Effector CD4-positive, alpha-beta T cell (primary cell): ENCODE measurements at regions not wholly inside any gene's neighbourhood (a gene's known extent, or its start where the extent isn't known, plus 50 kb on each side); places are given as distances from the start of the nearest gene placed in this dataset.

Experiments
- DNase-seq: peaks from one replicate; pipeline ENCODE4 v3.0.0-alpha.2; 2020

DNA sequence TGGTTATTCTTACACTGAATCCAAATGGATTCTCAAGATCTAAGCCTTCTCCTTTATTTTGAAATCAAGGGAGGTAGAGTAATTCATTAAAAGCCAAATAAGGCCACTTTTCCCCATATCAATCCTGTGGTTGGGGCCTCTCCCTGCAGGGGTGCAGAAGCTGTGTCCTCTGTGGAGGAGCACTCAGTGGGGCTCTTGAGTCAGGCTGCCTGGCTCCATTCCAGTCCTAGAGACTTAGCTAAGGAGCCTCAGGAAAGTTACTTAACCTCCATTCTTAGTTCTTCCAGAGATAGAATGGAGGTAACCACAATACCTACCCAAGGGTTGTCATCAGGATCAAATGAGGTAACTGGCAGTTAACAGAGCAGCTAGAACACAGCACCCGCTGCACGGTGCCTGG is 564.3 kb downstream of the CMPK2 start:
- no peak for DNase-seq

DNA sequence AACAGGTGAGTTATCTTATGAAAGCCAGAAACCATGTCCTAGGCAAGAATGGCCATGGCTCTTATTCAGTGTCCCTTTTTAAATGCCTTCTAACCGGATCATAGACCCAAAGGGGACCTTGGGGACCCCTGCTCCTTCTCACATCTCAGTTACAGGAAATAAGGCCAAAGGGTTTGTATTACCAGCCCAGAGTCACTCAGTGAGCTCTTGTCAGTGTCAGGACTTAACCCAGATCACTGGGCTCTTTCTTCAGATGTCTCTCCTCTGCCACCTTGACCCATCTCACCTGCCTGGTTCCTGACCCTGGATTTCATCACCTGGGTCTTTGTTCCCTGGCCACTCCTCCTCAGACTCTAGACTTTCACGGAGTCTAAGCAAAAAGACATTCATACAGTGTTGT is 556.7 kb downstream of the CMPK2 start:
- no peak for DNase-seq

GRCh38 chr2:6309415-6310255 is 556.1 kb downstream of the CMPK2 start:
- no peak for DNase-seq

DNA sequence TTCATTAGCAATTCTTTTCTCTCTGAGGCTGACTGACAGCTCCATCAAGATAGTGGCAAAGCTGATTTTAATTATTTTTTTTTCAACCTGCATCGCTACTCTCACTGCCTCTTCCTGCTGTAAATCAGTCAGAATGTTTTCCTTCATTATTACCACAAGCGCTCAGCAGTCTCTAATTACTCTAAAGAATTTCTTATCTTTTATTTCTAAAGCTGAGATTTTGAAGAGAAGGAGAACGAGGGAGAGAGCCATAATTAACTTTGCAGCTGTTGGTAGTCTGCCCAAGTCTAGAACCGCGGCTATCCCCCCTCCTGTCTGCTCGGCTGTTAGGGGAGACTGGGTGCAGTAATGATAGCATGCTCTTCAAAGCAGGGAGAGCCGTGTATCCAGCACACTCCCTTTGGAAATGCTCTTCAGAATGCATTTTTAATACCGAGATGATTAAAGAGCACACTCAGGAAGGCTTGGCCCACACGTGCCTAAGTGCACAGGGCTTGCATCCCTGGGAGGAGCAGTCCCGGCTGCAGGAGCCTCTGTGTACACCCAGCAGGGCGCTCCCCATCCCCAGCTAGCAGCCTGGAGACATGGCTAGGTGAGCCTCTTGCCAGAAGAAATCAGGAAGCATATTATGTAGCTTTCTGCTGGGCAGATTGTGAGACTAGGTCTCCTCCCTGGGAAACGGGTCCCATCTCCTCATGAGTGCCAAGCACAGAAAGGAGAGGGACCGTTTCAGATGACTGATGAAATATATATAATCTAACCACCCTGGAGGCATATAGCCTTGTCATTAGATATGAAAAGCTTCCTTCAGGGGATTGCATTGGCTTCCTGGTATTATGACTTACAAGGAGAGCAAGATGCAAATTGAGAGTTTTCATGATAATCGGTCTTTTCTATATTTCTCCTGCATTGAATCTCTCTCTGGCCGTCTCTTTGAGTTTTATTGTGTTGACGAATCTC is 555.2 kb downstream of the CMPK2 start:
- DNase-seq, result no peak

- DNase-seq, result no peak
These were observed 553.3 kb downstream of the CMPK2 start for GRCh38 chr2:6312367-6312766.

- no peak for DNase-seq
These were observed 551.3 kb downstream of the CMPK2 start for GRCh38 chr2:6314218-6314960.

DNA sequence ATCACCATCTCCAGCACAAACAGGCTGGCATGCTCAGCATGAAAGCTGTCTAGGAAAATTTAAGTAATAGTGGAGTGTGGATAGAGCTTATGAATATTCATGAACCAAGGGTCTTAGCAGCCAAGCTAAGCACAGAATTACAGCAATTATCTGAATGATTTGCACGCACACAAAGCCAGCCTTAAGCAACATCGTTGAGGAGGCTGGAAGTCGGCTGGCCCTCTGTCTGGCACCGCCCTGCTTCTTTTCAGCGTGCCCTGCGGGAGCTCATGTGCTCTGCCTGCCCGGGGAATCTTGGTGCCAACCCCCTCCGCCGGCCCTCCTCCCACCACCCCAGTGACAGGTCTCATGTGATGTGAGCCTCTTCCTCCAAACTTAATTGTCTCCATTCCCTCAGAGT is 540.1 kb downstream of the CMPK2 start:
- no peak for DNase-seq

DNA sequence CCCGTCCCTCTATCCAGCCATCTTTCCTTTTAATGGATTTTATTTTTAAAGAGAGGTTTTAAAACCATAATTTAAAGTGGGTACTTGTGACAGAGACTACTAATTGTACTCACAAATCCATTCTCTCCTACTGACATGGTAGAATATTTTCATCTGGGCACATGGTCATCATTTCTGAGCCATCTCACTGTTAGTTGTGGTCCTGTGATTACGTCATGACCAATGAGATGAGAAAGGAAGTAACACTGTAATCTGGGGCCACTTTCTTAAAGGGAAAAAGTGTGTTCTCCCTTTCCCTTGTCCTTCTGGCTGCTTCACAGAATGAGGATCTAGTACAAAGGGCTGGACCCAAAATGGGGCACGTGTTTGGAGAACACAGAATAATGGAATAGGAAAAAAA is 538.7 kb downstream of the CMPK2 start:
- DNase-seq, result no peak

DNA sequence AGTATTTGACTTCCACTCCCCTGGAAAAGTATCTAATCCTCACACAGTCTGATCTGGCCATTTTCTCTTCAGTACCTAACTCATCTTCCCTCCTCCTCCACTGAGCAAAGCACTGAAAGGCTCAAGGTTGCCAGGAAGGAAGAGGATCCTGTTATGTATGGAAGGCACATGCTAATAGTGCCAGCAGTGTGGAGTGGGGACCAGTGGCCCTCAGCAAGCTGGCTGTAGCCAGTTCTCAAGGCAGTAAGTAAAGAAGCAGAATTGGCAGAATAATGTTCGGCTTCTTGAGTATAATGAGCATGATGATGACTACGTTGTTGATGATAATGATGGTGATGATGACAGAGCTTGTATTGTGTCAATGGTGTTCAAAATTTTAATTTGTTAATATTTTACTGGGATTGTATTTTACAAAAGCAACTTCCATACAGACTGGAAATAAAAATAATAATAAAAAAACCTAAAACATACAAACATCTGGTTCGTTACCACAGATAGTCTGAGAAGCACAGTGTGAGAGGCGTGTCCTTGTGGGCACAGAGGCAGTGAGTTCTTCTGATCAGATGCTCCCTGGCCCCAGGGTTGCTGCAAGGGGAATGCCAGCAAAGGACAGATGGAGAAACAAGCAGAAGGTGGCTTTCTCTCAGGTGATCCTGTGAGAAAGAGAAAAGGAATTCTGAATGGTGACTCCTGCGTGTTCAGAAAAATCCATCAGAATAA is 528.8 kb downstream of the CMPK2 start:
- DNase-seq, result no peak

DNA sequence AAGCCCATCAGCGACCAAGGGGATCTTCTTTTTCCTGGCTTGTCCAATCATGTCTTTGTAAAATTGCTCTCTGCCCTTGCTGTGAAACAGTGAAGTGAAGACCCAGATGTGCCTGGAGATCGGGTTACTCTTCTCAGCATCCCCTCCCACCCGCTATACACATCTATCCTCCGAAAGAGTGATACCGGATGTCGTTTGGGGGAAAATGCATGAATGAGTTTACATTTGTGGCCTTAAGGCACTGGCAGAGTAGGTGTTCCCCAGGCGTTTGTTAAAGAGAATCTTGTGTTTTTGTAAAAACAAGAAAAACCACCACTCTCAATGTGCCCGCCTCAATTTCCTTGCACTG is 528.3 kb downstream of the CMPK2 start:
- no peak for DNase-seq

DNA sequence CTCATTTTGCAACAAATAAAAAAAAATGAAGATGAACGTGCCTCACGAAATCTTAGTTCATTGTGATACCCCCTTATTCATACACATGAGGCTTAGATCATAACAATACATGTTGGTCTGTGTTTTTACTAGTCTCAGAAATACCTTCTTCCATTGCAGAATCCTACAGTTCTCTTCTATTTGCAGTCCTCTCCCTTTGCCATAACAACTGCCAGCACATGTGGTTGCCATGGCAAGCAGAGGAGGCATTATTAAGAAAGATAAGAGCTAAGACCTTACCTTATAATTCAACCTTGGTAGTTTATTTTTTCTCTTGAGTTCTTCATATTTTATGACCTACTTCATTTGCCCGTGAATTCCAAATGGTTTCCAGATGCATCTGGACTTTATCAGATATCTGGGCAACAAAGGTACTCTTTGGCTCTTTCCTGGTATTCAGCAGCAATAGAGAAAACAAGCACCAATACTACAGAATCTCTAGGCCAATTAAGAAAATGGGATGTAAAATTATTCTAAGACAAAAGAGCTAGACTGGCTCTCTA is 524.0 kb downstream of the CMPK2 start:
- no peak for DNase-seq

DNA sequence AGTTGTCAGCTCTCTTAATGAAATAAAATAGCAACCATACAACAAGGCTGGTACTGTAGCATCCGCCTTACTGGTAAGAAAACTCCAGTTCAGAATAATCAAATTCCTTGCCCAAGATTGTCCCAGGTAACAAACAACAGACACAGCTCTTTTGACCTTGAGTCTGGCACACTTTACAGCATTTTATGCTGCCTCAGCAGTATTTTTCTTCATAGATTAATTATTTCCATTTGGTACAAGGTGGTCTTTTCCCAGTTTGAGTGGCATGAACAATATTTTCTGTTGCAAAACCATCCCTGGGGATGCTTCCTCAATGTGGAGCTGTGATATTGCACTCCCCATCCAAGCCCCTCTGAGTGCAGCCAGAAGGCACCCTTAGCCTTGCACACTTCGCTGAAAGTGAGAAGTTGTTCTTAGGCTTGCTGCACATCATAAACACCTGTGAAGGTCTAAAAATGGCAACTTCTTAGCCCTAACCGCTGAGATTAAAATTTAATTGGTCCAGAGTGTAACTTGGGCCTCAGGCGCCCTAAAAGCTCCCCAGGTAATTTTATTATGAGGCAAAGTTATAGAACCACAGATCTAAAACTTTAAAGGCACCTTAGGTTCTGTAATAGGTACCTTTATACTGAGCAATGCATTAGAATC is 523.3 kb downstream of the CMPK2 start:
- DNase-seq, result no peak

GRCh38 chr2:6343076-6343475 is 522.6 kb downstream of the CMPK2 start:
- no peak for DNase-seq

GRCh38 chr2:6352247-6352646 is 513.5 kb downstream of the CMPK2 start:
- no peak for DNase-seq

- DNase-seq, result no peak
These were observed 512.7 kb downstream of the CMPK2 start for GRCh38 chr2:6352906-6353515.

- DNase-seq, result no peak
These were observed 512.0 kb downstream of the CMPK2 start for GRCh38 chr2:6353669-6354068.

GRCh38 chr2:6354546-6354945 is 511.2 kb downstream of the CMPK2 start:
- no peak for DNase-seq

DNA sequence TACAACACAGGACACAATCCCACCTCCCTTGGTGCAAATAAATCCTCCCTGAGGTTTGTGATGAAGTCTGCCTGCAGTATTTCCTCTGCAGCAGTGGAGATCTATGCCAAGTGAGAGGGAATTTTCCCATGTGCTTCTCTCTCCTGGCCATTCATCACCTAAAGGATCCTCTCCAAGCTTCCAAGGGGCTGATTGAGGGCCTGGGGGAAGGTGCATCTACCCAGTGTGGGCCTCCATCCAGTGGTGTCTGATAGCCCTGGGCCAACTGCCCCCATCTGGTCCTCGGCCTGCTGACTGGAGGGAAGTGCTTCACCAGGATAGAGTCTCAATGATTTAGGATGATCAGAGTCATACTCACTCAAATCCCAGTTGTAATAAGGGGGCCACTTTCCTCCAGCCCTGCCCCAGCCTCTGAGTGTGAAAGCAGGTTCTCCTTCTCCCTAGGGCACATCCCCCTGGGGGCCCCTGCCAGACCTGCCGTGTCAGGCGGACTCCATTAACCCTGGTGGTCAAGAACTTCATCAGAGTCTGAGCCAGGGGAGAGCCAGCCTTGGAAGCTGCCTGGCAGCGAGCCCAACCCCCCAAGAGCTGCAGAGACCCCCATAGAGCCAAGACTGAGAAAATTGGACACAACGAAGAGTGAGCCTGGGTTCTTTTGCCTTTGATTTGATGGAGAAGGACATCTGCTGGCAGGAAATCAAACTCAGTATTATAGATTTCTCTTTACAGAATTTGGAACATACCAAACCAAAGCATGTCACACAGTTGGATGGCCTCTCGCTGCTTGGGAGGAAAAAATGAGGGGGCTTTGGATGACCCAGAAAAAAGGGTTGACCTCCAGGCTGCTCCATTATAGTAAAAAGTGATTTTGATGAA is 509.6 kb downstream of the CMPK2 start:
- no peak for DNase-seq

DNA sequence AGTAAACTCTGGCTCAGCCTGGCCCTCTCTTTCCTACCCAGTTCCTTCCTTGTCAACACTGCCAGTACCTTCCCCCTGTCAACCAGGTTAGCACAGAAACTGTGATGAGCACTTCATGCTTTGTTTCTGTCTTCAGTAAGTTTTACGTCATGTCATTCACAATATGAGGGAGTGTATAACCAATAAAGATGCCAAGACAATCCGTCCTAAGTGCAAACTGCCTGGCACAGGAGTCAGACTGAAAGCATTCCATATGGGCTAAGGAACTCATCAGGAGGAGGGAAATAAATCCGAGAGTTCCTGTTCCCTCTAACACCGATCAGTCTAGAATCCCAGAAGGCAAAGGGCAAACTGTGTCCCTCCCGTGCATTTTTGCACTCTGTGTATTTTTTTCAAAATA is 507.2 kb downstream of the CMPK2 start:
- no peak for DNase-seq

- DNase-seq, result no peak
These were observed 506.7 kb downstream of the CMPK2 start for GRCh38 chr2:6358985-6359384.
